K562 (cell line): ENCODE measurements at regions not wholly inside any gene's neighbourhood (a gene's known extent, or its start where the extent isn't known, plus 50 kb on each side); places are given as distances from the start of the nearest gene placed in this dataset.

Experiments
- ATAC-seq: fragments of 200-7000 bp; cut with Tn5 transposase; 3 replicates; pipeline ENCODE4 v1.9.1; 2020; ENCODE audit warnings: moderate library complexity
- BruUV-seq: library from RNA; stranded (reverse); fragments of 400-500 nt; replicated peaks from 2 replicates; lab custom pipeline; 2021; lab: Mats Ljungman, UMichigan
- CTCF ChIA-PET: fragments of 300-600 bp; formaldehyde crosslinking; extraction: SDS; loops from one replicate; lab custom pipeline; 2021; ENCODE audit warnings: low intra/inter-chr PET ratio; lab: Yijun Ruan, JAX
- POLR2A ChIA-PET: fragments of 300-600, 350-650 bp; sonication (Branson Sonifier 250); formaldehyde crosslinking; extraction: SDS; loops from one replicate; lab custom pipeline; 2021; ENCODE audit warnings: antibody characterized with exemption, inconsistent platforms; lab: Yijun Ruan, JAX
- DNase-seq, 4 experiments: peaks; one replicate each; pipeline versions ENCODE4 v3.0.0 to v3.0.0-alpha.2; 2011 to 2018; ENCODE audit warnings: low spot score in 3 of 4, mixed read lengths in 3 of 4; ENCODE audit errors: extremely low read depth in 1 of 4
- FAIRE-seq: peaks from 2 replicates; lab custom pipeline; 2011; peaks lifted over from hg19 to GRCh38; lab: Jason Lieb, UNC
- H2AFZ ChIP-seq: 2 replicates; pipeline ENCODE4 v1.6.0; 2011; ENCODE audit warnings: low read depth, low read length, control low read depth, inconsistent platforms
- H3K27ac ChIP-seq: fragments of 200-600 bp; 3 replicates; pipeline ENCODE4 v1.8.0; 2011; ENCODE audit warnings: low read depth, mild to moderate bottlenecking, control low read depth, inconsistent platforms, low read length, moderate library complexity, mixed read lengths; ENCODE audit errors: extremely low read depth
- H3K27me3 ChIP-seq, 2 experiments: fragments of 300-600 bp in 1 of 2; 2 replicates in 1 of 2; 3 replicates in 1 of 2; pipeline versions ENCODE4 v1.6.0 to v1.8.0; 2011; ENCODE audit warnings: inconsistent platforms in 2 of 2, low read length in 2 of 2, mild to moderate bottlenecking in 1 of 2, mixed read lengths in 1 of 2, moderate library complexity in 1 of 2; ENCODE audit not compliant: control insufficient read depth in 2 of 2, insufficient read depth in 2 of 2
- H3K36me3 ChIP-seq: fragments of 300-600 bp; 3 replicates; pipeline ENCODE4 v1.8.0; 2011; ENCODE audit warnings: mild to moderate bottlenecking, low read length, inconsistent platforms; ENCODE audit not compliant: control insufficient read depth, insufficient read depth
- H3K4me1 ChIP-seq, 2 experiments: fragments of 200-600 bp in 1 of 2; replicated peaks in 1 of 2; 2 replicates in 1 of 2; 3 replicates in 1 of 2; pipeline versions ENCODE4 v1.5.1 to v1.8.0; 2011; ENCODE audit warnings: inconsistent platforms in 2 of 2, low read length in 2 of 2, mild to moderate bottlenecking in 1 of 2, mixed read lengths in 1 of 2, moderate library complexity in 1 of 2; ENCODE audit not compliant: control insufficient read depth in 2 of 2, insufficient read depth in 2 of 2
- H3K4me2 ChIP-seq: 2 replicates; pipeline ENCODE4 v1.6.1; 2011; ENCODE audit warnings: low read length, control low read depth, inconsistent platforms, mixed read lengths; ENCODE audit not compliant: insufficient read depth
- H3K4me3 ChIP-seq: fragments of 200-600 bp; sonication (generic), shearing (Covaris generic); 2 replicates; pipeline ENCODE4 v1.5.1; 2016; ENCODE audit warnings: control low read depth, inconsistent platforms
- H3K79me2 ChIP-seq: fragments of 200-600 bp; 3 replicates; pipeline ENCODE4 v1.8.0; 2011; ENCODE audit warnings: low read length, inconsistent platforms; ENCODE audit not compliant: control insufficient read depth, insufficient read depth
- H3K9ac ChIP-seq, 2 experiments: 2 replicates each; pipeline versions ENCODE4 v1.6.0 to v1.6.1; 2011; ENCODE audit warnings: low read depth in 2 of 2, low read length in 2 of 2, control low read depth in 1 of 2, inconsistent platforms in 1 of 2, mild to moderate bottlenecking in 1 of 2, mixed read lengths in 1 of 2; ENCODE audit not compliant: insufficient read depth in 1 of 2
- H3K9me1 ChIP-seq: one replicate; pipeline ENCODE4 v1.6.0; 2011; ENCODE audit warnings: inconsistent platforms, mild to moderate bottlenecking, low read length, moderate library complexity; ENCODE audit not compliant: control insufficient read depth, insufficient read depth
- H3K9me3 ChIP-seq: replicated peaks from 2 replicates; pipeline ENCODE4 v1.5.1; 2011; ENCODE audit warnings: low read depth, low read length, inconsistent platforms; ENCODE audit not compliant: control insufficient read depth, insufficient read depth
- H4K20me1 ChIP-seq: replicated peaks from 2 replicates; pipeline ENCODE4 v1.6.1; 2011; ENCODE audit warnings: low read length, inconsistent platforms, mixed read lengths; ENCODE audit not compliant: control insufficient read depth, insufficient read depth
- ATF1 ChIP-seq, 2 experiments: fragments of 450-650 bp in 1 of 2; IDR thresholded peaks; 2 replicates each; pipeline ENCODE4 v1.6.1; 2016; ENCODE audit warnings: missing compliant biosample characterization in 1 of 2, missing genetic modification characterization in 1 of 2
- CBX5 ChIP-seq: IDR thresholded peaks from 2 replicates; pipeline ENCODE4 v1.6.1; 2014; ENCODE audit warnings: low read depth, borderline replicate concordance
- CTCF ChIP-seq, 3 experiments: IDR thresholded peaks in 2 of 3; conservative IDR thresholded peaks in 1 of 3; 2 replicates each; pipeline ENCODE4 v1.5.1; 2011 to 2012; ENCODE audit warnings: low read length in 3 of 3, mild to moderate bottlenecking in 3 of 3, control low read depth in 2 of 3, improper control_type of control experiment in 1 of 3, inconsistent platforms in 1 of 3, low read depth in 1 of 3, mixed read lengths in 1 of 3, moderate library complexity in 1 of 3; ENCODE audit not compliant: insufficient read depth in 2 of 3
- GATAD2B ChIP-seq: fragments of 450-650 bp; IDR thresholded peaks from 2 replicates; pipeline ENCODE4 v1.6.1; 2017; ENCODE audit warnings: mild to moderate bottlenecking, borderline replicate concordance
- HEY1 ChIP-seq: fragments of 250-450 bp; sonication (Bioruptor Pico); IDR thresholded peaks from 2 replicates; pipeline ENCODE4 v1.5.0; 2020; ENCODE audit warnings: mild to moderate bottlenecking, moderate library complexity, borderline replicate concordance
- NFE2 ChIP-seq: IDR thresholded peaks from 2 replicates; pipeline ENCODE4 v1.6.1; 2014; ENCODE audit warnings: antibody characterized with exemption, low read depth
- RAD21 ChIP-seq, 2 experiments: fragments of 250-450 bp in 1 of 2; fragments of 450-650 bp in 1 of 2; sonication (Bioruptor Pico) in 1 of 2; formaldehyde crosslinking in 1 of 2; IDR thresholded peaks in 1 of 2; conservative IDR thresholded peaks in 1 of 2; 2 replicates each; pipeline versions ENCODE4 v1.4.0 to v1.8.0; 2020 to 2022; ENCODE audit warnings: mild to moderate bottlenecking in 2 of 2, moderate library complexity in 1 of 2
- RBM22 ChIP-seq: fragments of 200-400 bp; formaldehyde crosslinking; IDR thresholded peaks from 2 replicates; pipeline ENCODE4 v1.6.1; 2018; ENCODE audit warnings: low read length, low read depth; ENCODE audit not compliant: poor library complexity, severe bottlenecking
- SMC3 ChIP-seq: conservative IDR thresholded peaks from 2 replicates; pipeline ENCODE4 v1.6.1; 2011; ENCODE audit warnings: low read depth, low read length, improper control_type of control experiment; ENCODE audit not compliant: insufficient read depth
- XRCC5 ChIP-seq: fragments of 200-400 bp; formaldehyde crosslinking; IDR thresholded peaks from 2 replicates; pipeline ENCODE4 v1.6.1; 2017; ENCODE audit warnings: low read depth, mild to moderate bottlenecking, low read length
- WGBS: fragments of 100-300 bp; shearing (Covaris generic); methylation state at CpG from one replicate; pipeline ENCODE4 v1.1.6; 2016; ENCODE audit warnings: low coverage, mixed read lengths; ENCODE audit not compliant: insufficient coverage; ENCODE audit errors: missing lambda C conversion rate; 5-methylcytosine and 5-hydroxymethylcytosine counted together
- in situ Hi-C: fragments of 300-500 bp; cut with MboI; formaldehyde crosslinking; loops from 4 replicates; pipeline ENCODE4 v1.15.0; 2018; ENCODE audit warnings: inconsistent platforms, mixed read lengths
- intact Hi-C: fragments of 100-400 bp; cut with micrococcal nuclease; formaldehyde crosslinking; loops from 2 replicates; pipeline ENCODE4 v1.14.2; 2022
- TF ChIP-seq, protein P1 (sequence below): fragments of 250-450 bp; sonication (Bioruptor Pico); IDR thresholded peaks from 2 replicates; pipeline ENCODE4 v1.5.0; 2020; ENCODE audit warnings: mild to moderate bottlenecking, borderline replicate concordance

DNA sequence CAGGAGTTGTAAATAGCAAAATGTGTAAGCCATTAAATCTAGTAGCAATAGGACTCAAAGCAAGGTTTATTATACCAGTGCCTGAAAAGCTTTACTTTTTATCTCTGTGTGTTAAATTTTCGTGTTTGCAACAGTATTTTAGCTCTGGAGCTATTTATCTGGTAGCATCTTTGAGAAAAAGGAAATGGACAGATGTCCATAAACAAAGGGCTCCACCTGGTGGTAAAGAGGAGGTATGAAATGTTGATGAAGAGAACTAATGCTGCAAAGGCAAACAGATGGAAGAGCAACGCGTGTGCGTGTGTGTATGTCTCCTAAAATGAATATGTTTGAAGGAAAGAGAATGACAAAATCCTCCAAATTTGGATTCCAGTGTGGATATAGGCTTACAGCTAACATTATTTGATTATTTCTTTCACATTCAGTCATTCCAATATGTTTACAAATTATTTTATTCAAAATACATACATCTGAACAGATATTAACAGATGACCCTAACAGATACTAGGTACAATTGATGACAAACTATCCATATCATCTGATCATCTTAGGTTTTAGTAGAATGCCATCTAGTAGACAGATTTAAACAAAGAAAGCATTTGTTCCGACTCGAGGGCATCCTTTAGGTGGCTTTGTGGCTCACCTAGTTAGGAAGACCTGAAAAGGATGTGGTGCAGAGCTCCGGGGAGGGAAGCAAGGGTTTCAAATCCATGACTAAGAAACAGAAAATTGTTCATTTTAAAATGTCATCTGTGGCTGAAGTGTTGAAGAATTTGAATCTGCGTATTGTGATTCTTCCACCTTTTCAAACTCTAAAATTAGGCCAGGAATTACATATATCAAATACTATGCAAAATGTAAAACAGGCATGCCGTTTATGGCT lies 383.3 kb downstream of the MTX2 start (continued):
- peak; percentile 57 for TF ChIP-seq SMC3
- no peak for TF ChIP-seq CBX5
- TF ChIP-seq, all 486 proteins: peak for 14

DNA sequence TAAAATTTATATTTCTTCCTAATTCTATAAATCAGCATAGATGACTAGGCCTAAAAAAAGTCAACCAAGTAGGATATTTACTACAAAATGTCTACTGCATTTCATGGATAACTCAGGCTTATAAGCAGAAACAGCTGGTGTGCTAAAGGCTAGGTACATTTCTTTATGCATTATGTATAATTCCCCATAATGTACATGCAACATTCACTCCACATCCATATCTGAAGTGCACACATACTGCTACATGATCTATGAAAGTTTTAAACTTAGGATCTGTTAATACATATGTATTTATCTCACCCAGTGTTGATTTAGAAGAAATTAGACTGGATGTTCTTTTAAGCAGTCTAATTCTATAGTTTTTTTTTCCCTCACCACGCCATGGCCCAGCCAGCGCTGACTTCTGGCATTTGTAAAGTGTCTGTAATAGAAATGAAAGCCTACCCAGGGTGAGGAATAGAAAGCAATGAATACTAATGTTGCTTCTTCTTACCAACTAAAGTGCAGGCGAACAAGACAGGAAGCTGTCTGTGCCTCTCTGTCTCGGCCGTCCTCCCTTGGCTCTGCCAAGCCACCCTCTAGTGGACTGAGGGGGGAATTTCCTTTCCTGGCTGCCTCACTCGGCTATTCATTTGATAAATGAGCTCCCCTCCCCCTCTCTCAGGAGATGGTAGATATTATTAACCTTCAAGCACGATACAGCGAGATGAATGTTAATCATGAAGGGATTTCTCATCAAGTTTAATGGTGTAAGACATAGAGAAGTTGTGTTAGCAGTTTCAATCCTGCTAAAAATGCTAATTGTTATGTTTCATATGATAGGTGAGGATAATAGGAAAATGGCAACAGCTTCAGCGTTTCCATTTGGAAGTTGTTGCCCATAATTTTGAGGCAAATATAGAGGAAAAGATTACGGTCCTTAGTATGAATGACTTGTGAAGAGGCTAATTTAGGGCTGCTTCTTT lies 384.5 kb downstream of the MTX2 start:
- Histone ChIP-seq H3K27me3 (no peaks in the 10 kb centered on the region; a peak in 2 of 5 replicates), H3K4me3 (no peak overlapping the region), H3K4me2 (no peak overlapping the region), H3K9me3 (no peaks in the 10 kb centered on the region), H3K9me1 (no peaks in the 10 kb centered on the region), H3K9ac (no peak overlapping the region), H2AFZ (peak overlapping the region; percentile 5), H3K4me1 (no peaks in the 10 kb centered on the region), H3K36me3 (no peaks in the 10 kb centered on the region), H4K20me1 (no peaks in the 10 kb centered on the region), H3K79me2 (no peaks in the 10 kb centered on the region), H3K27ac (no peak overlapping the region)
- ATAC-seq (peak; percentile 95), DNase-seq (peak; percentile 29 to 58 (median 50)), FAIRE-seq (peak; percentile 32)
- no TSS peak for BruUV-seq
- intact Hi-C loops = loop anchor here (2.0 to 10.0 kb wide), 5 partner anchors 101 to 527 kb away; no protein-coding TSS in a partner anchor
- WGBS = 0% methylated on average over 10 of the region's 10 CpGs
- CTCF ChIA-PET = interaction anchor here (0.5 to 3.4 kb wide), 4 partner anchors 495 to 527 kb away, joined by 3 to 31 read pairs (median 12); no protein-coding TSS in a partner anchor
- POLR2A ChIA-PET = interaction anchor here (0.8 to 3.0 kb wide), 4 partner anchors 10 to 528 kb away, joined by 3 to 12 read pairs (median 6); no protein-coding TSS in a partner anchor
- in situ Hi-C loops = no loop called here
- TF ChIP-seq GATAD2B (no peak), NFE2 (no peak), RAD21 (CRISPR knock-in tag; conservative IDR thresholded peaks at IDR 0.05 in 1 of 2, IDR thresholded peaks at IDR 0.05 in 1 of 2) (peak; percentile 26 to 42; a peak in 2 of 4 replicates), XRCC5 (no peak), RBM22 (no peak), CTCF (IDR thresholded peaks at IDR 0.05 in 2 of 3, conservative IDR thresholded peaks at IDR 0.05 in 1 of 3; ENCODE audit: insufficient read depth in 2 of 3, low read depth in 1 of 3, low read length in 3 of 3) (peak; percentile 64 to 77 (median 66)), HEY1 (CRISPR knock-in tag) (no peak), ATF1 (CRISPR knock-in tag; IDR thresholded peaks at IDR 0.05) (no peak), ATF1 (tag; IDR thresholded peaks at IDR 0.05) (no peak)
- TF ChIP-seq, protein P1, sequence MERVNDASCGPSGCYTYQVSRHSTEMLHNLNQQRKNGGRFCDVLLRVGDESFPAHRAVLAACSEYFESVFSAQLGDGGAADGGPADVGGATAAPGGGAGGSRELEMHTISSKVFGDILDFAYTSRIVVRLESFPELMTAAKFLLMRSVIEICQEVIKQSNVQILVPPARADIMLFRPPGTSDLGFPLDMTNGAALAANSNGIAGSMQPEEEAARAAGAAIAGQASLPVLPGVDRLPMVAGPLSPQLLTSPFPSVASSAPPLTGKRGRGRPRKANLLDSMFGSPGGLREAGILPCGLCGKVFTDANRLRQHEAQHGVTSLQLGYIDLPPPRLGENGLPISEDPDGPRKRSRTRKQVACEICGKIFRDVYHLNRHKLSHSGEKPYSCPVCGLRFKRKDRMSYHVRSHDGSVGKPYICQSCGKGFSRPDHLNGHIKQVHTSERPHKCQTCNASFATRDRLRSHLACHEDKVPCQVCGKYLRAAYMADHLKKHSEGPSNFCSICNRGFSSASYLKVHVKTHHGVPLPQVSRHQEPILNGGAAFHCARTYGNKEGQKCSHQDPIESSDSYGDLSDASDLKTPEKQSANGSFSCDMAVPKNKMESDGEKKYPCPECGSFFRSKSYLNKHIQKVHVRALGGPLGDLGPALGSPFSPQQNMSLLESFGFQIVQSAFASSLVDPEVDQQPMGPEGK (CRISPR knock-in tag) = no peak
